OCI-LY7 (cell line): ENCODE measurements at regions not wholly inside any gene's neighbourhood (a gene's known extent, or its start where the extent isn't known, plus 50 kb on each side); places are given as distances from the start of the nearest gene placed in this dataset.

ENCODE experiments used
- EZH2phosphoT487 ChIP-seq: fragments of 200-600 bp; sonication (generic); IDR thresholded peaks from 2 replicates; pipeline ENCODE4 v1.6.1; 2018; ENCODE audit warnings: low read depth, borderline replicate concordance, mild to moderate bottlenecking, mixed run types, antibody characterized with exemption, low read length, moderate library complexity, mixed read lengths
- TF ChIP-seq, protein P1 (sequence below): fragments of 200-600 bp; sonication (generic); conservative IDR thresholded peaks from 2 replicates; pipeline ENCODE4 v1.5.1; 2014; ENCODE audit warnings: mild to moderate bottlenecking, antibody characterized with exemption, low read length, moderate library complexity, mixed read lengths

GRCh38 chr4:81746773-81747172 is 275.1 kb upstream of the RASGEF1B start:
- no peak for TF ChIP-seq EZH2phosphoT487
- TF ChIP-seq, protein P1, sequence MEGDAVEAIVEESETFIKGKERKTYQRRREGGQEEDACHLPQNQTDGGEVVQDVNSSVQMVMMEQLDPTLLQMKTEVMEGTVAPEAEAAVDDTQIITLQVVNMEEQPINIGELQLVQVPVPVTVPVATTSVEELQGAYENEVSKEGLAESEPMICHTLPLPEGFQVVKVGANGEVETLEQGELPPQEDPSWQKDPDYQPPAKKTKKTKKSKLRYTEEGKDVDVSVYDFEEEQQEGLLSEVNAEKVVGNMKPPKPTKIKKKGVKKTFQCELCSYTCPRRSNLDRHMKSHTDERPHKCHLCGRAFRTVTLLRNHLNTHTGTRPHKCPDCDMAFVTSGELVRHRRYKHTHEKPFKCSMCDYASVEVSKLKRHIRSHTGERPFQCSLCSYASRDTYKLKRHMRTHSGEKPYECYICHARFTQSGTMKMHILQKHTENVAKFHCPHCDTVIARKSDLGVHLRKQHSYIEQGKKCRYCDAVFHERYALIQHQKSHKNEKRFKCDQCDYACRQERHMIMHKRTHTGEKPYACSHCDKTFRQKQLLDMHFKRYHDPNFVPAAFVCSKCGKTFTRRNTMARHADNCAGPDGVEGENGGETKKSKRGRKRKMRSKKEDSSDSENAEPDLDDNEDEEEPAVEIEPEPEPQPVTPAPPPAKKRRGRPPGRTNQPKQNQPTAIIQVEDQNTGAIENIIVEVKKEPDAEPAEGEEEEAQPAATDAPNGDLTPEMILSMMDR, result no peak
